Breast epithelium (tissue), 4 donors: ENCODE measurements at regions not wholly inside any gene's neighbourhood (a gene's known extent, or its start where the extent isn't known, plus 50 kb on each side); places are given as distances from the start of the nearest gene placed in this dataset.

Experiments
- DNase-seq, 2 donors: peaks; one replicate each; pipeline ENCODE4 v3.0.0-alpha.2; 2019; ENCODE audit warnings: low spot score in 2 of 2
- H3K27ac ChIP-seq, 2 donors: fragments of 200-600 bp; sonication (generic) in 1 of 2; one replicate each; pipeline ENCODE4 v1.5.1; 2016 to 2019; ENCODE audit warnings: mild to moderate bottlenecking in 1 of 2
- H3K27me3 ChIP-seq, 2 donors: fragments of 200-600 bp; sonication (generic) in 1 of 2; one replicate each; pipeline versions ENCODE4 v1.5.1 to v1.6.0; 2017 to 2019; ENCODE audit warnings: control low read depth in 1 of 2, mild to moderate bottlenecking in 1 of 2
- H3K36me3 ChIP-seq: fragments of 200-600 bp; one replicate; pipeline ENCODE4 v1.5.1; 2019
- H3K4me1 ChIP-seq, 2 donors: fragments of 200-600 bp; sonication (generic); one replicate each; pipeline ENCODE4 v1.5.1; 2016 to 2019; ENCODE audit warnings: control low read depth in 1 of 2
- H3K4me3 ChIP-seq, 3 donors: fragments of 200-600 bp; sonication (generic); 1 replicate in 2 of 3; 2 replicates in 1 of 3; pipeline ENCODE4 v1.5.1; 2016 to 2019; ENCODE audit warnings: mild to moderate bottlenecking in 3 of 3, moderate library complexity in 2 of 3
- H3K9me3 ChIP-seq, 2 donors: fragments of 200-600 bp; sonication (generic) in 1 of 2; one replicate each; pipeline ENCODE4 v1.5.1; 2016 to 2019; ENCODE audit warnings: control low read depth in 1 of 2
- CTCF ChIP-seq, 3 donors: fragments of 450-650 bp; IDR thresholded peaks; one replicate each; pipeline ENCODE4 v1.5.1; 2016 to 2017; ENCODE audit warnings: antibody characterized with exemption in 3 of 3, mild to moderate bottlenecking in 3 of 3, moderate library complexity in 3 of 3
- POLR2A ChIP-seq: fragments of 450-650 bp; IDR thresholded peaks from one replicate; pipeline ENCODE4 v1.6.1; 2016; ENCODE audit warnings: antibody characterized with exemption, mild to moderate bottlenecking, moderate library complexity
- POLR2AphosphoS5 ChIP-seq, 3 donors: sonication (generic); formaldehyde crosslinking; IDR thresholded peaks; one replicate each; pipeline ENCODE4 v1.6.1; 2017; ENCODE audit warnings: antibody characterized with exemption in 3 of 3
- intact Hi-C: fragments of 100-400 bp; cut with DNase I; formaldehyde crosslinking; loops from one replicate; pipeline ENCODE4 v1.15.1; 2023; ENCODE audit warnings: low total_unique reads

GRCh38 chr13:99861771-99862170 lies 109.8 kb downstream of the ZIC5 start:
- no peak for TF ChIP-seq POLR2AphosphoS5 (IDR thresholded peaks at IDR 0.05)
- no peak for TF ChIP-seq CTCF (IDR thresholded peaks at IDR 0.05)
- TF ChIP-seq POLR2A, result no peak
- Histone ChIP-seq H3K4me1 (no peaks in the 10 kb centered on the region), H3K4me3 (no peak overlapping the region), H3K36me3 (no peaks in the 10 kb centered on the region), H3K27ac (no peak overlapping the region), H3K9me3 (no peaks in the 10 kb centered on the region), H3K27me3 (no peaks in the 10 kb centered on the region)
- intact Hi-C loops, result loop anchor here (5.0 kb wide), 1 partner anchor 836 kb away; no protein-coding TSS in a partner anchor
- no peak for DNase-seq

GRCh38 chr13:99860745-99861144 lies 110.8 kb downstream of the ZIC5 start:
- no peak for TF ChIP-seq POLR2A
- no peak for TF ChIP-seq CTCF (IDR thresholded peaks at IDR 0.05)
- no peak for TF ChIP-seq POLR2AphosphoS5 (IDR thresholded peaks at IDR 0.05)
- Histone ChIP-seq H3K36me3 (no peaks in the 10 kb centered on the region), H3K9me3 (no peaks in the 10 kb centered on the region), H3K27ac (no peak overlapping the region), H3K4me1 (no peaks in the 10 kb centered on the region), H3K27me3 (no peaks in the 10 kb centered on the region), H3K4me3 (no peak overlapping the region)
- intact Hi-C loops, result loop anchor here (5.0 kb wide), 1 partner anchor 837 kb away; no protein-coding TSS in a partner anchor
- DNase-seq, result no peak

GRCh38 chr13:99859178-99860177 lies 112.1 kb downstream of the ZIC5 start:
- Histone ChIP-seq H3K9me3 (no peaks in the 10 kb centered on the region), H3K27ac (no peak overlapping the region), H3K4me3 (no peak overlapping the region), H3K36me3 (no peaks in the 10 kb centered on the region), H3K27me3 (no peaks in the 10 kb centered on the region), H3K4me1 (no peaks in the 10 kb centered on the region)
- TF ChIP-seq CTCF (IDR thresholded peaks at IDR 0.05), result no peak
- TF ChIP-seq POLR2AphosphoS5 (IDR thresholded peaks at IDR 0.05), result no peak
- TF ChIP-seq POLR2A, result no peak
- intact Hi-C loops, result loop anchor here (5.0 kb wide), 1 partner anchor 838 kb away; no protein-coding TSS in a partner anchor
- DNase-seq, result no peak

GRCh38 chr13:99857738-99858137 lies 113.8 kb downstream of the ZIC5 start:
- H3K4me1 ChIP-seq, result no peaks in the 10 kb centered on the region
- no peak overlapping the region for H3K4me3 ChIP-seq
- intact Hi-C loops, result no loop called here
- no peaks in the 10 kb centered on the region for H3K27me3 ChIP-seq
- no peaks in the 10 kb centered on the region for H3K9me3 ChIP-seq
- no peak for TF ChIP-seq CTCF (IDR thresholded peaks at IDR 0.05)
- H3K36me3 ChIP-seq, result no peaks in the 10 kb centered on the region
- no peak for DNase-seq
- no peak overlapping the region for H3K27ac ChIP-seq
